ENCODE measurements at regions not wholly inside any gene's neighbourhood (a gene's known extent, or its start where the extent isn't known, plus 50 kb on each side); places are given as distances from the start of the nearest gene placed in this dataset.
A peak's percentile ranks its signal among the peaks of the same experiment; 100 is the strongest.

DNA sequence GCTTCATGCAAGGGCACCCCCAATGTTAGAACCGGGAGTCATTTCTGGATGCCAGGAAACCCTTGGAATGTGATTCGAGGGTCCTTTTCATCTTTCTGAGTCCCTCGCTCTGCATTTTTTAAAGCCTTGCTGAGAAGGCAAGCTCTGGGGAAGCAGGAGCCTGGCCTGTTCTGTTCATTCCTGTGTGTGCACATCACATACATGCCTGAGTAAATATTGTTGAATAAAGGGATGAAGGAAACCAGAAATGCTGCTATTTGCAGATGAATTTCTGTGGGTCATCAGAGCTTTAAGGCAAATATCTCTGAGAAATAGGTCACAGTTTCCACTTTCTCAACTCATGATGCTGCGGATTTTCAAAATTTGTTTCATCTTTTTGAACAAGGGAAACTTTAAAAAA lies 170.1 kb downstream of the PAH start:
- no peak for DNase-seq
- no peak overlapping the region for H3K4me3 ChIP-seq (ENCODE audit: insufficient read depth, low read depth, low read length)
- no peaks in the 10 kb centered on the region for H3K36me3 ChIP-seq (replicated peaks; ENCODE audit: control insufficient read depth, insufficient read depth, low read length)
- H3K27me3 ChIP-seq (ENCODE audit: control insufficient read depth, insufficient read depth, low read length) = no peaks in the 10 kb centered on the region

DNA sequence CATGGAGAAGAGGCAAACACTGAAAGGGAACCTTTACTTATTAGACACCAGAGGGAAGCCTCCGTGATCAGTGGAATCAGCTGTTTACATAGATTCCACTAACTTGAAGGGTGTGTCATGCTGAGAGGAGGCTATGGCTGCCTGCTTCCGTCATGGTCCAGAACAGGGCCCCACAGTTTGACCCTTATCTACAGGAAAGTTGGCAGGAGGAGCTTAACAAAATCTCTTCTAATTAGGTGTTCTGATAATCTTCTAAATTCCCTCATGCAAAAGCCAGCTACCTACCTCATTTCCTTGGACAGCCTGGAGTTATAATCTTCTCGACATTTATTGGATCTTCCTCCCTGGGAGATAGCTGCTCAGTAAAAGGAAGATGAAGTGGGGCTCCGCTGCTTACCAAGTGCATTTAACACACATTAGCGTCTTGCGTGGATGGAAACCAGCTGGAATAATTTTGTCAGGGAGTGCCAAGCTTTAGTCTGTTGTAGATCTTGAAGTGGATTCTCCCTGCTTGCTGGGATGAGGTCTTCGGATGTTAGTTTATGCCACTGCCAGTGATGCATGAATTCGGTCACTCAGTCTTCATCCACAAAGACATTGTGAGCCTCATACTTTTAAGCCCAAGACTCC lies 171.0 kb downstream of the PAH start:
- Histone ChIP-seq H3K27me3 (ENCODE audit: control insufficient read depth, insufficient read depth, low read length) (no peaks in the 10 kb centered on the region), H3K4me3 (ENCODE audit: insufficient read depth, low read depth, low read length) (no peak overlapping the region), H3K36me3 (replicated peaks; ENCODE audit: control insufficient read depth, insufficient read depth, low read length) (no peaks in the 10 kb centered on the region)
- no peak for DNase-seq

DNA sequence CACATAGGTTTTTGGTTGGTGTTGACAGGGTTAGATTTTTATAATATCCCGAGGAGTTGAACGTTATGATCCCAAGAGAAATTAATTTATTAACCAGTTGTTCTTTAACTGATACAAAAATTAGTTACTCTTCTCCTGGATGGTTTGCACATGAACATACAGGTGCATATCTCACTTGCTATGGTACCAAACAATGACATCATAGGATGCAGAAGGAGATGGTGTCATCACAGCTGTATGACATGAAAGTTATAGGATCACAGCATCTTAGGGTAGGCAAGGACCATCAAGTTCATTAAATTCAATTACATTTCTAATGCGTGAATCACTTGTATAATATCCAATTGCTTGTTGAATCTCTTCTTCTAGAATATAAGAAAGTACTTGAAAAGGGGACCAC lies 175.8 kb downstream of the PAH start:
- DNase-seq = no peak
- no peaks in the 10 kb centered on the region for H3K36me3 ChIP-seq (replicated peaks; ENCODE audit: control insufficient read depth, insufficient read depth, low read length)
- no peaks in the 10 kb centered on the region for H3K27me3 ChIP-seq (ENCODE audit: control insufficient read depth, insufficient read depth, low read length)
- no peak overlapping the region for H3K4me3 ChIP-seq (ENCODE audit: insufficient read depth, low read depth, low read length)

DNA sequence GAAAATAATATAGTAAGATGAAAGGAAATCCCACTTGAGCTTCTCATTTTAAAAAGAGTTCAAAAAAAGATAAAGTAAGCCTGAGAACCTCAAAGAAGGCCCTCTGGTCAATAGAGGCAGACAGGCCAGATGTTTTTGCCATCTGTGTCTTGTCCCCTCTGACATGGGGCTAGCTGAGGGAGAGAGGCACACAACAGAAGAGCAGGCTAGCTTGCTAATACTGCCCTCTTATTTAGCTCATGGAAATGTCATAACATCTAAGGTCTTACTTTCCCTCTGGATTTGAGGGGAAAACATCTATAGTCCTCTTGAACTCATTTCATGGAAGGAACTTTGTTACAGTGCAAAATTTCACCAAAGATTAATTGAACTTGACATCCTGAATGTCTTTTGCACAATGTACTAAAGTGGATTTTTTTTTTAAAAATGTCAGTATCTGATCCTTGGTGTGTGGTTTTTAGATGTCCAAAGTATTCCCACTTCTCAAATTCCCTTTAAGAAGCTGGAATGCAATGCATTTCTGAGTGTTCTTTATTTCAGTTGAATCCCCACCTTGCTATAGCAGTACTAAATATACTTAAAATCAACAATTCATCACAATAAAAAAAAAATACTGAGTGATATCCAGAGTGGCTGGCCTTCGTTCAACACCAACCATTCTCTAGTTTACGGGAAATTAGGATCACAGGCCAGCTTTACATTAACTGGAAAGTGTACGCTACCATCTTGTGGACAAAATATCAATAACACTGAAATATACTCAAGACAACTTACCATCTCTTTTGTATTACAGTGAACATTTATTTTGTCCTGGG lies 176.7 kb downstream of the PAH start:
- Histone ChIP-seq H3K36me3 (replicated peaks; ENCODE audit: control insufficient read depth, insufficient read depth, low read length) (no peaks in the 10 kb centered on the region), H3K27me3 (ENCODE audit: control insufficient read depth, insufficient read depth, low read length) (no peaks in the 10 kb centered on the region), H3K4me3 (ENCODE audit: insufficient read depth, low read depth, low read length) (no peak overlapping the region)
- DNase-seq = peak; percentile 3

DNA sequence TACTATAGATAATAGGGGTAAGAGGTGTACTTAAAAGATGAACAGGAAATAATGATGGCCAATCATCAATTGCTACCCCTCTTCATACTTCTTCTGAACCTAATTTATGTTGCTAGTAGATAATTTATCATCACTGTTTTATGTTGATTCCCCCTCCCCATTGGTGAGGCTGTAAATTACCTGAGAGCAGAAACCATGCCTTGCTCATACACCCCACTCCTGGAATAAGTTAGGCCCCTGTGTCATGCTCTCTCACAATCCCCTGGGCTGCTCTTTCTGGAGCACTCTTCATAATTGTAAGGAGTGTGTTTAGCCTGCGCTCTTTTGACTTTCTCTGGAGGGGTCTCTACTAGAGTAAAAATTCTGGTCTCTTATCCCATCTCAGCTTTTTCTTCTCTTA lies 180.7 kb downstream of the PAH start:
- H3K4me3 ChIP-seq (ENCODE audit: insufficient read depth, low read depth, low read length) = no peak overlapping the region
- no peaks in the 10 kb centered on the region for H3K36me3 ChIP-seq (replicated peaks; ENCODE audit: control insufficient read depth, insufficient read depth, low read length)
- no peaks in the 10 kb centered on the region for H3K27me3 ChIP-seq (ENCODE audit: control insufficient read depth, insufficient read depth, low read length)
- DNase-seq = no peak

DNA sequence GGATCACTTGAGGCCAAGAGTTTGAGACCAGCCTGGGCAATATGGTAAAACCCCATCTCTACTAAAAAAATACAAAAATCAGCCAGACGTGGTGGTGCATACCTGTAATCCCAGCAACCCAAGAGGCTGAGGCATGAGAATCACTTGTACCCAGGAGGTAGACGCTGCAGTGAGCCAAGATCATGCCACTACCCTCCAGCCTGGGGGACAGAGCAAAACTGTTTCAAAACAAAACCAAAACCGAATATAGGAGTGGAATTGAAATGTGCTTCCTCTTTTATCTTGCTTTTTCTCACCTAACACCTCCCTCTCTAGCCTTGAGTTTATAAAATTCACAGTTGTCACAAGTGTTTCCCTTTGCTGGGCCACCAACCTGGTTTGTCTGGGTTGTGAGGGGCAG lies 181.9 kb downstream of the PAH start:
- DNase-seq = no peak
- H3K27me3 ChIP-seq (ENCODE audit: control insufficient read depth, insufficient read depth, low read length) = no peaks in the 10 kb centered on the region
- H3K36me3 ChIP-seq (replicated peaks; ENCODE audit: control insufficient read depth, insufficient read depth, low read length) = no peaks in the 10 kb centered on the region
- H3K4me3 ChIP-seq (ENCODE audit: insufficient read depth, low read depth, low read length) = no peak overlapping the region

DNA sequence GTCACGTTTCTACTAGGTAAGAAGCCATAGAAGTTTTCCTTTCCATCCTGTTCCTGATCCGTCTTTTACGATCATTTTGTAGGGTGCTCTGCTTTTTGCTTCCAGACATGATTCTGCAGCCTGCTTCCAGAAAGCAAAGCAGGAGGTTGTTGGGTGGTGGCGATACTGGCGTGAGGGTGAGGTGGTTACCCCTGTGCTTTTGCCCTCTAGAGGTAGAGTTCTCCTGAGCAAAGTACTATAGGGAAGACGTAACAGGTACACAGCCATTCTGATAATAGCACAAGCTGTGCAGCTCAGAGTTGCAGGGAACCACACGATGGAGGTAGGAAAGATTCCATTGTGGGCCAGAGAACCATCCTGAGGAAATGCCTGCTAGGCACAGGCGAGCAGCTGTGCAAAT lies 186.0 kb downstream of the PAH start:
- H3K27me3 ChIP-seq (ENCODE audit: control insufficient read depth, insufficient read depth, low read length) = no peaks in the 10 kb centered on the region
- no peak for DNase-seq
- no peaks in the 10 kb centered on the region for H3K36me3 ChIP-seq (replicated peaks; ENCODE audit: control insufficient read depth, insufficient read depth, low read length)
- no peak overlapping the region for H3K4me3 ChIP-seq (ENCODE audit: insufficient read depth, low read depth, low read length)

DNA sequence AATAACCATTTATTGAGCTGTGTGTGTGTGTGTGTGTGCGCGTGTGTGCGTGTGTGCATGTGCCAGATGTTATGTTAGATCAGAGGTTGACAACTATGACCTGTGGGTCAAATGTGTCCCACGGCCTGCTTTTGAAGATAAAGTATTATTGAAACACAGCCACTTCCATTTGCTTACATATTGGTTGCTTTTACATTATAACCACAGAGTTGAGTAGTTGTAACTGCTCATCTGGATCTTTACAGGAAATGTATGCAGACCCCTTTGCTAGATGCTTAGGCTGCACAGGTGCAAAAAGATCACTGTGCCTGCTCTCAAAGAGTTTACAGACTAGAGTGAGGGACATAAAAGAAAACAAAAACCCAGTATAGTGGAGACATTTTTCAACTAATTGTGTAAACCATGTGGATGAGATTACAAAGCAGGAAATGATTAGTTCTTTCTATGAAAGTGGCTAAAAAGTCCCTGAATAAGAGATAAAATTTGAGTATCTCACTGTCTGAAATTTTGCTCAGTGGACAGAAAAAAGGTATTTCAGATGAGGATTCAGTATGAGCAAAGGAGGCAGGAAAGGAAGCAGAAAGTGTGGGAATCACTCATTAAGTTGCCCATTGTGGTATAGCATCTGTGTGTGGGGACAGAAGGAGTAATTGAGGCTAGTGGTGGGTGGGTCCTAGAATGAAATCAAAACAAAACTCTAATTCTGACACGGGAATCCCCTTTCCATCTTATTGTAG lies 188.4 kb downstream of the PAH start:
- Histone ChIP-seq H3K4me3 (ENCODE audit: insufficient read depth, low read depth, low read length) (no peak overlapping the region), H3K27me3 (ENCODE audit: control insufficient read depth, insufficient read depth, low read length) (no peaks in the 10 kb centered on the region), H3K36me3 (replicated peaks; ENCODE audit: control insufficient read depth, insufficient read depth, low read length) (no peaks in the 10 kb centered on the region)
- no peak for DNase-seq

DNA sequence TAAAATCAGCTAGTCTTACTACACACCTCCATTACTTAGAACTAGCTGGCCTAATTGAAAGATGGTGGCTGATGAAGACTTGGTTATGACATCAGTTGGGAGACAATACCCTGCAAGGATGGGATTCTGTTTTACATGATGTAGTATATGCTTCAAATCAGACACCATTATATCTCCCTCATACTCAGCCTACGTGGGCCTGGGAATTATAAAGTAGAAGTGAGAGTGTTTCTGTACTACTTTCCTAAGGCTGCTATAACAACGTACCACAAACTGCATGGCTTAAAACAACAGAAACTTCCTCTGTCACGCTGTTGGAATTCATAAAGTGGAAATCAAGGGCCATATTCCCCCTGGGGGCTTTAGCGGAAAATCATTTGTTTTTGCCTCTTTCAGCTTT lies 190.4 kb downstream of the PAH start:
- Histone ChIP-seq H3K27me3 (ENCODE audit: control insufficient read depth, insufficient read depth, low read length) (no peaks in the 10 kb centered on the region), H3K36me3 (replicated peaks; ENCODE audit: control insufficient read depth, insufficient read depth, low read length) (no peaks in the 10 kb centered on the region), H3K4me3 (ENCODE audit: insufficient read depth, low read depth, low read length) (no peak overlapping the region)
- no peak for DNase-seq

DNA sequence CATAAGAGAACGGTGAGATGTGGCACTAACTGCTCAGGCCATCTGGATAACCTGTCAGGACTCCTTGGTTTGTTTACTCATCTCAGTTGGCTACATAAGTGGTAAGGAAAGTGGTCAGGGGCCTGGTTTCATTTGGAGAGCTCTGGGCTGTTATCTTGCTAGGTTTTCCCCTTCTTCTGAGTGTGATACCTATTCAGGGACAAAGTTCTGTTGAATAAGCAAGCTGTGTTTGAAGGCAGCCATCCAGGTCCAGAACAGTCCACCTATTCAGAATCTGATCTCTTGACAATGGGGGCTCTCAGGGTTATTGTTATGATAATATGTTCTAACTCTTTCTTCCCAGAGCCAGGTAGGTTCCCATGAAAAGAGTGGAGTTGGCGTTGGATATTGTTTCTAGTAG lies 194.9 kb downstream of the PAH start:
- no peaks in the 10 kb centered on the region for H3K27me3 ChIP-seq (ENCODE audit: control insufficient read depth, insufficient read depth, low read length)
- no peak overlapping the region for H3K4me3 ChIP-seq (ENCODE audit: insufficient read depth, low read depth, low read length)
- no peak for DNase-seq
- H3K36me3 ChIP-seq (replicated peaks; ENCODE audit: control insufficient read depth, insufficient read depth, low read length) = no peaks in the 10 kb centered on the region

DNA sequence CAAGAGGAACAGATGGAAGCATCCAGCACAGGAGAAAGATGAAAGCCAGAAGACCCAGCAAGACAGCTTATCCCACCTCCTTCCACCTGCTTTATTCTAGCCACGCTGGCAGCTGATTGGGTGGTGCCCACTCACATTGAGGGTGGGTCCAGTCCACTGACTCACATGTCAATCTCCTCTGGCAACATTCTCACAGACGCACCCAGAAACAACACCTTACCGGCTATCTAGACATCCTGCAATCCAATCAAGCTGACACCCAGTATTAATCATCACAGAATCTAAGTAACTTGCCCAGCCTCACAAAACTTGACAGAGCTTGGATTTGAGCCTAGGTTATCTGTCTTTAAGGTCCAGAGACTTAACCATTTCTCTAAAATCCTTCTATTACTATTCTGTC lies 208.9 kb downstream of the PAH start:
- Histone ChIP-seq H3K36me3 (replicated peaks; ENCODE audit: control insufficient read depth, insufficient read depth, low read length) (no peaks in the 10 kb centered on the region), H3K4me3 (ENCODE audit: insufficient read depth, low read depth, low read length) (no peak overlapping the region), H3K27me3 (ENCODE audit: control insufficient read depth, insufficient read depth, low read length) (no peaks in the 10 kb centered on the region)
- DNase-seq = no peak

DNA sequence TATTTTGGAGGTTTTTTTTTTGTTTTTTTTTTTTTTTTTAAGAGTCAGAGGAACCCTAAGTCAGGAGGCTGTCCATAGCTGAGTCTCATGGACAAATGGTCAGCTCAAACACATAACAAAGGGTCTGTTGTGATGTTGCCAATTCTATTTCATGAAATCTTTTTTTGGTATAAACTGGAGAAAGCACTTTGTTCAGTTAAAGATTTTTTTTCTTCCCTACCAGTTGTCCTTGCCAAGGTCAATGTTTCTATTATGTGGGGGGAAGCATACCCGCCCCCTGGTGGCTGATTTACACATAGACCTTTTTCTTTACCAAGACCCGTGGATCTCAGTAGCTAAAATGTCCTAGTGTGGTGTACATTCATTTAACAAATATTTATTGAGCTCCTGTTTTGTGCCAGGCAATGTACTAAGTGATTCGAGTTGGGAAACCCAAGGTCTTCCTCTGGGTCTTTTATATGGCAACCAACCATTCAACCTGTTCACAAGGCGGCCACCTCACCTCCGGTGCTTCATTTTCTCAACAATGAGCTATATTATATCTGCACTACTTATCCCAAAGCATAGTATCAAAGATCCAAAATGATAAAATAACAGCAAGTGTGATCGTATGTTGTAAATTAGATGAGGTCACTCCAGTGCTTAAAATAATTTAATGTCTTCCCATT lies 214.5 kb downstream of the PAH start:
- DNase-seq = peak; percentile 38
- Histone ChIP-seq H3K27me3 (ENCODE audit: control insufficient read depth, insufficient read depth, low read length) (no peaks in the 10 kb centered on the region), H3K36me3 (replicated peaks; ENCODE audit: control insufficient read depth, insufficient read depth, low read length) (no peaks in the 10 kb centered on the region), H3K4me3 (ENCODE audit: insufficient read depth, low read depth, low read length) (no peak overlapping the region)

DNA sequence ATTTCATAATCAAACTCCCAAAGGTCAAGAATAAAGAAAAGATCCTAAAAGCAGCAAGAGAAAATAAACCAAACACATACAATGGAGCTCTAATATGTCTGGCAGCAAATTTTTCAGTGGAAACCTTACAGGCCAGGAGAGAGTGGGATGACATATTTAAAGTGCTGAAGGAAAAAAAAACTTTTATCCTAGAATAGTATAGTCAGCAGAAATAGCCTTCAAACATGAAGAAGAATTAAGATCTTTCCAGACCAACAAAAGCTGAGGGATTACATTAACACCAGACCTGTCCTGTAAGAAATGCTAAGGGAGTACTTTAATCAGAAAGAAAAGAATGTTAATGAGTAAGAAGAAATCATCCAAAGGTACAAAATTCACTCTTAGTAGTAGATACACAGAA lies 215.7 kb upstream of the IGF1 start:
- DNase-seq = no peak
- Histone ChIP-seq H3K36me3 (replicated peaks; ENCODE audit: control insufficient read depth, insufficient read depth, low read length) (no peaks in the 10 kb centered on the region), H3K27me3 (ENCODE audit: control insufficient read depth, insufficient read depth, low read length) (no peaks in the 10 kb centered on the region), H3K4me3 (ENCODE audit: insufficient read depth, low read depth, low read length) (no peak overlapping the region)

DNA sequence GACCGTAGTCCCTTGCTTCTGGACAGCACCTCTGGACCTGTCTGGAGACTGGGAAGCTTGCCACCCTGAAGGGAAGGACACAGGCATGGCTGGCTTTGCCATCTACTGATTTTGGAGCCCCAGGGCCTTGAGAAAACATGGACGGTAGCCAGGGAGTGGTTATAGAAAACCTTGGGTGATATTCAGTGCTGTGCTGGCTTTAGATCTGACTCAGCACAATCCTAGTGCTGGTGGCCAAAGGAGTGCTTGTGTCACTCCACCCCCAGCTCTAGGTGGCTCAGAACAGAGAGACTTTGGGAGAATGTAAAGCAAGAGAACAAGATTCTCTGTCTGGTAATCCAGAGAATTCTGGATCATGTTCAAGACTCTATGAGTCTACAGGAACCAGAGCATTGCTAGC lies 214.5 kb upstream of the IGF1 start:
- Histone ChIP-seq H3K27me3 (ENCODE audit: control insufficient read depth, insufficient read depth, low read length) (no peaks in the 10 kb centered on the region), H3K4me3 (ENCODE audit: insufficient read depth, low read depth, low read length) (no peak overlapping the region), H3K36me3 (replicated peaks; ENCODE audit: control insufficient read depth, insufficient read depth, low read length) (no peaks in the 10 kb centered on the region)
- DNase-seq = no peak
